Activated CD4-positive, alpha-beta memory T cell treated with anti-CD3 and anti-CD28 coated beads, Interleukin-2, amount 10 ng/mL, durations not matched to agents 7 days and 5 days (primary cell): ENCODE measurements at regions not wholly inside any gene's neighbourhood (a gene's known extent, or its start where the extent isn't known, plus 50 kb on each side); places are given as distances from the start of the nearest gene placed in this dataset.

ENCODE experiments used
- CTCF ChIA-PET: fragments of 350-600 bp; sonication (Branson Sonifier 250); formaldehyde crosslinking; loops from one replicate; lab custom pipeline; 2021; ENCODE audit warnings: antibody characterized with exemption, inconsistent platforms; lab: Charles Lee
- POLR2A ChIA-PET: fragments of 350-600 bp; sonication (Branson Sonifier 250); formaldehyde crosslinking; loops from one replicate; lab custom pipeline; 2021; ENCODE audit warnings: antibody characterized with exemption; lab: Charles Lee
- DNase-seq: peaks from one replicate; pipeline ENCODE4 v3.0.0-alpha.2; 2020
- H3K27ac Mint-ChIP-seq: one replicate; pipeline ENCODE4 v1.8.0; 2021; ENCODE audit warnings: mild to moderate bottlenecking, mixed read lengths
- H3K27me3 Mint-ChIP-seq: one replicate; pipeline ENCODE4 v1.8.0; 2021; ENCODE audit warnings: mixed read lengths
- H3K36me3 Mint-ChIP-seq: one replicate; pipeline ENCODE4 v1.8.0; 2021; ENCODE audit warnings: low read depth, mixed read lengths
- H3K4me1 Mint-ChIP-seq: one replicate; pipeline ENCODE4 v1.8.0; 2021; ENCODE audit warnings: mixed read lengths
- H3K4me3 Mint-ChIP-seq: one replicate; pipeline ENCODE4 v1.8.0; 2021; ENCODE audit warnings: mild to moderate bottlenecking, mixed read lengths
- H3K9me3 Mint-ChIP-seq: one replicate; pipeline ENCODE4 v1.8.0; 2021; ENCODE audit warnings: mixed read lengths

DNA sequence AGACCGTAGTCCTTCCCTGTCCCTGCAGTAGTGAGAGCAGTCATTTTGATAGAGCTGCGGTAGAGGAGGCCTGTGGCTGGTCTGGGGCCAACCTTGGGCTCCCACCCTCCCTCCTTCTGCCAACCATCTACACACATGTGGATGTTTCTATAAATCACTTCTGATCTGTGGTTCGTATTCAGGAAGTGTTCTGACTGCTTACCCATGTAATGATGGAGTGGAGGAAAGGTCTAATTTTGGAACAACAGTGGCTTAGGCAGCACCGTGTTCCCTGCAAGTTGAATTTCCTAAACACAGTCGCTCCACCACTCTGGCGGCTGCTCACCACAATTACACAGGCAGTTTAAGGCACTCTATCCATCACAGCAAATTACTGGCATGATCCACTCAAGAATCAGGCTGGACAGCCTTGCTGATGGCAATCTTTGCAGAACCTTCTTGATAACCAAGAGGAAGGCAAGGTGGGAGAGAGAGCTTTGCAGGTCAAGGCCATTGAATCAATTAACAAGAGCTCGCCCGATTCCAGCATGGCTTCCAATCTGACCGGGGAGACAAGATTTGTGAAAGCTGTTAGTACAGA, 104.7 kb upstream of the VEPH1 start:
- Mint-ChIP-seq H3K9me3 (no peaks in the 10 kb centered on the region), H3K27ac (no peak overlapping the region), H3K4me3 (no peak overlapping the region), H3K4me1 (peaks cover 2% of the 10 kb centered on the region), H3K27me3 (no peaks in the 10 kb centered on the region), H3K36me3 (no peaks in the 10 kb centered on the region)
- ChIA-PET POLR2A (no interaction called here), CTCF (interaction anchor here (1.0 to 1.2 kb wide), 2 partner anchors 9 to 10 kb away, joined by 3 to 8 read pairs; no protein-coding TSS in a partner anchor)
- DNase-seq, result no peak

DNA sequence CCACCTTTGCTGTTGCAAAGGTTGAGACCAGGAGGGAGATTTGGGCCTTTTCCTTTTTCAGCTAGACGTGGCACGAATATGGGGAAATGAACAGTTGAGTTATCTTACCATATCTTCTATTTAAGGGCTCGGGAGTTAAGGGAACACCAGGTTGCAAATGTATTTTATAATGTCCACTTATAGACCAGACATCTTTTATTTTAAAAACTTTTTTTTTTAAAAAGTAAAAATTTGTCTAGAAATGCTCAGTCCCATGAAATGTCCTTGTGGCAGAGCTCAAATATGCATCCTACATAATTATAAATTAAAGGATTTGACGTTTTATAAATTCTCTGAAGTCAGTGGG, 103.6 kb upstream of the VEPH1 start:
- Mint-ChIP-seq H3K4me1 (peaks cover 2% of the 10 kb centered on the region), H3K27me3 (no peaks in the 10 kb centered on the region), H3K27ac (no peak overlapping the region), H3K4me3 (no peak overlapping the region), H3K9me3 (no peaks in the 10 kb centered on the region), H3K36me3 (no peaks in the 10 kb centered on the region)
- no peak for DNase-seq
- ChIA-PET CTCF (interaction anchor here (0.5 to 2.6 kb wide), 18 partner anchors 8 to 1560 kb away, joined by 3 to 15 read pairs (median 3); no protein-coding TSS in a partner anchor), POLR2A (no interaction called here)

DNA sequence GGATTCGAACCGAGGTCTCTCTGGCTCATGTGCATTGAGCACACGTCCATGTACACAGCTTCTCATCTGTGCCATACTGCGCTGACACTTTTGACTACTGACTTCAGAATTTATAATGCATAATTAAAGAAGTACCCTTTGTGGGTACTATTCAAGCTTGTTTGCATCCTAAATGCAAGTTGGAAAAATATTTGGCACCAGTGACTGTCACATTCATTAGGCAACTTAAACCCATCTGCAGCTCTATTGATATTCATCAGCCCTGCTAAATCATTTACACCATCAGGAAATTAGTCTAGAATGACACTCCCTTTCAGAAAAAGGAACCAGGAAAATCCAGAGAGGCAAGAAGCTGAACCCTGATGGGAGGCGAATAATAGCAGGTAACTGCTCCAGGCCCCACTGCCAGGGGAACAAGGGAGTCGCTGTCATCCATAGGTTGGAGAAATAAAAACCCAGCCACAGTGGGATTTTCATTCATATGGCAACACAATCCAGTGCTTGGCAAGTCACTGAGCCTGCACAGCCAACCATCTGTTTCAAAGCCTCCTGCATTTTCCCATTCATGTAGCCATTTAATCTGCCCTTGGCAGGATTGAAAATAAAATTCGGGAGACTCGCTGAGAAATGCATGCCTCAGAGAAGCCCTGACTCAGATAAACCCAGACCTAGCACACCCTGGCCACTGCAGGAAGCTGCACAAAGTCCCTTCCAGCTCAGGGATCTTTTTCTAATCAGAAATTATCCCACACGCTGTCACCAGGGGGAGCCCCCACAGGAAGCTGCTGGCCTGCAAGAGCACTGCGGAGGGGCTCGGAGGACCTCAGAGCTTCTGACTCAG, 103.0 kb upstream of the VEPH1 start:
- H3K27me3 Mint-ChIP-seq, result no peaks in the 10 kb centered on the region
- peak; percentile 56 for DNase-seq
- no peaks in the 10 kb centered on the region for H3K36me3 Mint-ChIP-seq
- no peaks in the 10 kb centered on the region for H3K9me3 Mint-ChIP-seq
- POLR2A ChIA-PET, result no interaction called here
- H3K4me3 Mint-ChIP-seq, result no peak overlapping the region
- H3K27ac Mint-ChIP-seq, result no peak overlapping the region
- CTCF ChIA-PET, result interaction anchor here (0.5 to 2.6 kb wide), 20 partner anchors 7 to 1560 kb away, joined by 3 to 15 read pairs (median 3); no protein-coding TSS in a partner anchor
- peaks cover 2% of the 10 kb centered on the region for H3K4me1 Mint-ChIP-seq

DNA sequence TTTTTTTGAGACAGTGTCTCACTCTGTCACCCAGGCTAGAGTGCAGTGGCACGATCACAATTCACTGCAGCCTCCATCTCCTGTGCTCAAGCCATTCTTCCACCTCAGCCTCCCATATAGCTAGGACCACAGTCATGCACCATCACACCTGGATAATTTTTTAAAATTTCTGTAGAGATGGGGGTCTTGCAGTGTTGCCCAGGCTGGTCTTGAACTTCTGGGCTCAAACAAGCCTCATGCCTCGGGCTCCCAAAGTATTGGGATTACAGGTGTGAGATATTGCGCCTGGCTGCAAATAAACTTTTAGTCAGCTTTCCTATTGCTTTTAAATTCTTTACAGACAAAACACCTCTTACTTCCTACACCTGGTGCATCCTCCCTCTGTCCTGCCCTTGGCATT, 102.1 kb upstream of the VEPH1 start:
- Mint-ChIP-seq H3K27ac (no peak overlapping the region), H3K9me3 (no peaks in the 10 kb centered on the region), H3K4me1 (peaks cover 2% of the 10 kb centered on the region), H3K4me3 (no peak overlapping the region), H3K27me3 (no peaks in the 10 kb centered on the region), H3K36me3 (no peaks in the 10 kb centered on the region)
- ChIA-PET POLR2A (no interaction called here), CTCF (interaction anchor here (1.3 to 2.6 kb wide), 5 partner anchors 12 to 828 kb away, joined by 3 to 15 read pairs (median 7); no protein-coding TSS in a partner anchor)
- no peak for DNase-seq

DNA sequence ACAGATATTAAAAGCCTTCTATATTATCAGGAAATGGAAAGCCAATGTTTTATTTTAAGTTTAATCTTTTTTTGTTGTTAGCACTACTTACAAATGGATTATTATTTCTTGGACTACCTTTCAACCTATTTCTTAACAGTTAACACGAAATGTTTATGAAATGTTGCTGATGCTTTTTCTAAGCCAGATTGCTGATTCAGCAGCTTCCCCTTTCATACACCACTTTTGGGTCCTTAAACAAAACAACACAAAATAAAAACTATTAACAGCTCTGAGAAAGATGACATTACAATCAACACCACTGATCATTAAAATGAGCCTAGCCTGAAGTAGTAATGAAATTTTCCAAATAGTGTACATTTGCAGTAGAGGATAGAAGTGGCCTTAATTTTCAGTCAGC, 99.2 kb upstream of the VEPH1 start:
- no peak for DNase-seq
- no peak overlapping the region for H3K4me3 Mint-ChIP-seq
- POLR2A ChIA-PET, result no interaction called here

DNA sequence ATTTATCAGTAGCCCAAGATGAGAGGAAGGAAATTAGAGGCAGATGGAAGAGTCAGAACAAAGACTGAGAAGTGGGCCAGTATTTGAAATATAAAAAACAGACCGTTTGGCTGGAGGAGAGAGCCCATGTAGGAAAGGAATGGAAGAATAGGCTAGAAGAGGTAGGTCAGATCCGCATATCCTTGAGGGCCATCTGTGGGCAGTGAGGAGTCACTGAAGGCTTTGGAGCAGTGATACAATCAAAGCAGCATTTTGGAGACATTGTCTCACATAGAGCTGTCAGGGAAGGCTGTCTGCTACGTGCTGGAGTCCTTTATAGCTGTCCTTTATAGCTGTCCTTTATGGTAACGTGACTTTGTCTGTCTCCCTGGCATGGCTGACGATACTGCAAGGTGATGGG, 92.0 kb upstream of the VEPH1 start:
- ChIA-PET POLR2A (no interaction called here), CTCF (interaction anchor here (1.5 kb wide), 1 partner anchor 11 kb away, joined by 4 read pairs; no protein-coding TSS in a partner anchor)
- Mint-ChIP-seq H3K27ac (no peak overlapping the region), H3K4me3 (no peak overlapping the region), H3K4me1 (no peaks in the 10 kb centered on the region), H3K9me3 (no peaks in the 10 kb centered on the region), H3K36me3 (no peaks in the 10 kb centered on the region), H3K27me3 (peaks cover 3% of the 10 kb centered on the region)
- DNase-seq, result no peak

More for the DNA sequence above, 99.2 kb upstream of the VEPH1 start:
- CTCF ChIA-PET, result no interaction called here
- Mint-ChIP-seq H3K27me3 (no peaks in the 10 kb centered on the region), H3K27ac (no peak overlapping the region), H3K9me3 (no peaks in the 10 kb centered on the region), H3K36me3 (no peaks in the 10 kb centered on the region), H3K4me1 (peaks cover 2% of the 10 kb centered on the region)

DNA sequence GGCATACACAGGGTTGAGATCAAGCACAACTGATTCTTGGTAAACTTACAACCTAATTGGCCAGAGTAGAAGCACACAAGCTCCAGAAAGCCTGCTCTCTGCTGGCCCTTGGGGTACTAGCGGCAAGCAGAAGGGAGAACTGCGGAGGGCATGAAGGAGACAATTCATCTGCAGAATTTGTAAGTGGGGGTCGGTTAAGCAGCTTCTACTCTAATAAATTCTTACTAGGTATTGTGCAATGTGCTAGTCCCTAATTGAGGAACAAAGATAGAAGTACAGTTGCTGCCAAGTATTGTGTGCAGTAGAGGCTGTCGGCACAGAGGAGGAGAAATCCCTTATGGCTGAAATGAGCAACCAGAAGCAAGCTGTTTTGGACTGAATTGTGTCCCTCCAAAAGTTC, 91.2 kb upstream of the VEPH1 start:
- no peak overlapping the region for H3K4me3 Mint-ChIP-seq
- no peaks in the 10 kb centered on the region for H3K4me1 Mint-ChIP-seq
- ChIA-PET CTCF (no interaction called here), POLR2A (no interaction called here)
- no peak overlapping the region for H3K27ac Mint-ChIP-seq
- no peaks in the 10 kb centered on the region for H3K9me3 Mint-ChIP-seq
- peaks cover 3% of the 10 kb centered on the region for H3K27me3 Mint-ChIP-seq
- DNase-seq, result no peak
- H3K36me3 Mint-ChIP-seq, result no peaks in the 10 kb centered on the region

DNA sequence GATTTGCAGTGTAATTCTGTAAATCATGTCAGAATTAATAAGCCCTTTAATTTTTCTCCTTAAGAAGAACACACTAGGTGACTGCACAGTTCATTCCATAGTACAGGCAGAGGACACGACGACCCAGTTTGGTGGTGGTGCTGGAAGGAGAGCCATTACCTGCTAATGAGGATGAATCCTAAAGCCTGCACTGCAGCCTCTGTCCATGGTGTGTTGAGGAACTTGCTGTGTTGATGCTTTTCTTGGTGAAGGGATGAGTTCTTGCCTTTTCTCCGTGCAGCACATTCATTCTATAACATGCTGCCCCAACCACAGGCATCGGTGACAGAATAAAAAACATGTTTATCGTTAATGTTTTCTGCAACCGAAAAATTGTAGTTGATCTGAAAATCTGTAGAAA, 89.6 kb upstream of the VEPH1 start:
- H3K36me3 Mint-ChIP-seq, result no peaks in the 10 kb centered on the region
- no peaks in the 10 kb centered on the region for H3K9me3 Mint-ChIP-seq
- DNase-seq, result no peak
- no peak overlapping the region for H3K4me3 Mint-ChIP-seq
- H3K27ac Mint-ChIP-seq, result no peak overlapping the region
- no peaks in the 10 kb centered on the region for H3K4me1 Mint-ChIP-seq
- ChIA-PET POLR2A (no interaction called here), CTCF (no interaction called here)
- H3K27me3 Mint-ChIP-seq, result peaks cover 3% of the 10 kb centered on the region

DNA sequence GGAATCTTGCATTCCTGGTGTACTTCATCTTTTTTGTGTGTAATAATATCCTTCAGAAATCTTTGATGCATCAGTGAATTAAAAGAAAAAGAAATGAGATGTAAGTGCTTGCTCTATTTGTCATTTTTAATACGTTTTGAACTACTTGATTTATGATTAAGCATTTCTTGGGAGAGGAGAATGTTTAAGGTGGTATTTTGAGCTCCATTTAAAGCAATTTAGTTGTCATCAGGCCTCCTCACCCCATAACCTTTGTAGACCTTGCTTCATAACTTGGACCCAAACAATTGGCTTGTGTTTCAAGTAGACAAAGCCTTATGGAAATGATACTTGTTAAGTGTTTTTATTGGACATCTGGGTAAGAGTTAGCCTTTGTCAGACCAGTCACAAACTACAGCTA, 87.1 kb upstream of the VEPH1 start:
- Mint-ChIP-seq H3K4me3 (no peak overlapping the region), H3K9me3 (no peaks in the 10 kb centered on the region), H3K4me1 (no peaks in the 10 kb centered on the region), H3K27me3 (peaks cover 3% of the 10 kb centered on the region), H3K36me3 (no peaks in the 10 kb centered on the region), H3K27ac (no peak overlapping the region)
- CTCF ChIA-PET, result no interaction called here
- POLR2A ChIA-PET, result no interaction called here
- no peak for DNase-seq

DNA sequence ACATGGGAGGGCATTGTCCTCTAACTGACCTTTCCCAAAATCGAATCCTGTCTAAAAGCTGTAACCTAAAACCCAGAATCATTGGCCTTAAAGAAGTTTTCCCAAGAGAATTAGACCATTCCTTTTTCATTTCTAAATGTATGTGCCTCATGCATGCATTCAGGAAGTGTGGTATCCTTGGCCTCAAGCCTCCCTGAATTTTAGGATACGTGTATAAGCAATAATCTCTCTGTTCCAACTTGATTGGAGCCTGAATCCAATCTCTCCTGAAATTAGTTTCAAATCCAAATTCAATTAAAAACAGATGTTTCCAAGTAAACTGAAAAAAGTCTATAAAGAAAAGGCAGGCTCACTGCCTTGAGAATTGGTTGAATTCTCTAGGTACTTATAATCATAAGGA, 86.0 kb upstream of the VEPH1 start:
- H3K4me3 Mint-ChIP-seq, result no peak overlapping the region
- H3K27me3 Mint-ChIP-seq, result peaks cover 3% of the 10 kb centered on the region
- CTCF ChIA-PET, result no interaction called here
- no peak for DNase-seq
- H3K4me1 Mint-ChIP-seq, result no peaks in the 10 kb centered on the region
- no peak overlapping the region for H3K27ac Mint-ChIP-seq
- POLR2A ChIA-PET, result no interaction called here
- H3K36me3 Mint-ChIP-seq, result no peaks in the 10 kb centered on the region
- H3K9me3 Mint-ChIP-seq, result no peaks in the 10 kb centered on the region

DNA sequence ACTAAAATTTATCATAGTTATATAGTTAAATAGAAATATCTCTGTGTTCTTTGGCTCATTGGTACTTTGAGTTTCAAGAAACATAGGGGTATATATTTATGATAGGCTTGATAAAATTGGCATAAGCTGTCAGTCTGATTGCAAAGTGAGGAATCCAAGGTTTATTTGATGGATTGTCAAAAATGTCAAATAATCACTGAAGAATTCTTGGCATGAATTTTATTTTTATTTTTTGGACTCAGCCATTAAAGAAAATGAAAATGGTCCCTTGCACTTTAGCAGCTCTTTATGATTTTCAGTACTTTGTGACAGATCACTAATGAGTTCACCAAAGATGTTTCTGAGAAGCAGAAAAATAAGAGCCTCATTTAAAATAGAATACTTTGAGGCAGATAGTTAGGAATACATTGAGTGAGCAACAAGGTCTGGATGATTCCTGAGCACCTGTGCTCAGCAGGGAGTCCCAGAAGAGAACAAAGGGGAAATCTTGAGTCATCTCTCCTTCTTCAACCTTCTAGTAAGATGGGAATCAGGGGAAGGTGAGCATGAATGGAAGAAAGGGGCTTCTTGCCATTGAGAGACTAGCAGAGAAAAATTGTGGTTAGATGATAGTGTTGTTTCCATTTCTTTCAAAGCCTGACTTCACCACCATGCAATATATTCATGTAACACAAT, 85.3 kb upstream of the VEPH1 start:
- no peak overlapping the region for H3K4me3 Mint-ChIP-seq
- peaks cover 3% of the 10 kb centered on the region for H3K27me3 Mint-ChIP-seq
- H3K36me3 Mint-ChIP-seq, result no peaks in the 10 kb centered on the region
- H3K4me1 Mint-ChIP-seq, result no peaks in the 10 kb centered on the region
- ChIA-PET CTCF (no interaction called here), POLR2A (no interaction called here)
- H3K9me3 Mint-ChIP-seq, result no peaks in the 10 kb centered on the region
- no peak for DNase-seq
- H3K27ac Mint-ChIP-seq, result no peak overlapping the region

DNA sequence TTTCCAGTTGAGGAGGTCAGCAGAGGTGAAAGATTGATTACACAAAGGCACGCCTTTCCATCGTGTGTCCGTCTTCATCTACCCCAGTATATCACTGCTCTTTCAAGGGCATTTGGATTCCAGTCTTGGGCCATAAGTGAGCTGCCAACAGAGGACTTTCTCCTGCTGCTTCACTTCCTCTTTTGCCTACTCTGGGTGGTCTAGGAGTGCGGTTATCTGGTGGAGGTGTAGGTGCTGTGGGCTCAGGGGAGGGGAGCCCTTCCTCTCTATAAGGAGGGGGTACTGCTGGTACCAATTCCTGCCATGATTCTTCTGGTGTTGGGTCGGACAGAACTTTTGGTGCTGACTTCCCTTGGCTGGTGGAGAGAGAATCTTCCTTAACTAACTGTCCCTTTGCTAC, 83.1 kb upstream of the VEPH1 start:
- DNase-seq, result no peak
- Mint-ChIP-seq H3K36me3 (no peaks in the 10 kb centered on the region), H3K27me3 (peaks cover 3% of the 10 kb centered on the region), H3K27ac (no peak overlapping the region), H3K9me3 (no peaks in the 10 kb centered on the region), H3K4me1 (no peaks in the 10 kb centered on the region), H3K4me3 (no peak overlapping the region)
- CTCF ChIA-PET, result no interaction called here
- POLR2A ChIA-PET, result no interaction called here

DNA sequence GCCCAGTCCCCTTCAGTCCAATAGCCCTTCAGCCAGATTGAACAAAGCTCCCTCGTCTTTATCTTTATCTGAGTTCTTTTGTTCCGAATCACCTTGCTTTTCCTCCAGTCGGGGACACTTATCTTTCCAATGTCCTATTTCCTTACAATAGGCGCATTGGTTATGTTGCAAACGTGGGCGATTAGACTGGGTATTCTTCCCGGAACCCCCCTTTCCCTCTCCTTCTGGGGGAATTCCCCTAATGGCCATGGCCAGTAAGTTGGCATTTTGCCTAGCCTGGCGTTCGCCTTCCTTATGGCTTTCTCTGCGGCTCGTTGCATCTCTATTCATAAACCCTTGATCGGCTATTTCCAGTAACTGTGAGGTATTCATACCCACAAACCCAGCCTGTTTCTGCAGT, 82.2 kb upstream of the VEPH1 start:
- POLR2A ChIA-PET, result no interaction called here
- no peak for DNase-seq
- CTCF ChIA-PET, result no interaction called here

More for the DNA sequence above, 82.2 kb upstream of the VEPH1 start:
- H3K9me3 Mint-ChIP-seq, result no peaks in the 10 kb centered on the region
- H3K4me3 Mint-ChIP-seq, result no peak overlapping the region
- no peak overlapping the region for H3K27ac Mint-ChIP-seq
- H3K4me1 Mint-ChIP-seq, result no peaks in the 10 kb centered on the region
- no peaks in the 10 kb centered on the region for H3K36me3 Mint-ChIP-seq
- H3K27me3 Mint-ChIP-seq, result peaks cover 2% of the 10 kb centered on the region
